Parathyroid adenoma (tissue), 2 donors: ENCODE measurements at regions not wholly inside any gene's neighbourhood (a gene's known extent, or its start where the extent isn't known, plus 50 kb on each side); places are given as distances from the start of the nearest gene placed in this dataset.

Experiments
- H2AFZ ChIP-seq: fragments of 300-600 bp; sonication (generic); one replicate; pipeline ENCODE4 v1.7.0; 2017; ENCODE audit warnings: antibody characterized with exemption, mild to moderate bottlenecking
- H3K27ac ChIP-seq: fragments of 300-600 bp; sonication (generic); one replicate; pipeline ENCODE4 v1.7.0; 2017
- H3K27me3 ChIP-seq: fragments of 300-600 bp; sonication (generic); one replicate; pipeline ENCODE4 v1.7.0; 2017; ENCODE audit warnings: low read length; ENCODE audit not compliant: control insufficient read depth, insufficient read depth
- H3K36me3 ChIP-seq: fragments of 300-600 bp; sonication (generic); one replicate; pipeline ENCODE4 v1.7.0; 2017; ENCODE audit warnings: low read length; ENCODE audit not compliant: control insufficient read depth, insufficient read depth
- H3K4me1 ChIP-seq: fragments of 300-600 bp; sonication (generic); one replicate; pipeline ENCODE4 v1.7.0; 2017; ENCODE audit warnings: control low read depth
- H3K4me2 ChIP-seq: fragments of 300-600 bp; sonication (generic); one replicate; pipeline ENCODE4 v1.7.0; 2017; ENCODE audit warnings: low read length
- H3K4me3 ChIP-seq: fragments of 300-600 bp; sonication (generic); one replicate; pipeline ENCODE4 v1.7.0; 2017; ENCODE audit warnings: low read depth, low read length
- H3K79me2 ChIP-seq: fragments of 300-600 bp; sonication (generic); one replicate; pipeline ENCODE4 v1.7.0; 2017; ENCODE audit warnings: control low read depth
- H3K9ac ChIP-seq: fragments of 300-600 bp; sonication (generic); one replicate; pipeline ENCODE4 v1.7.0; 2017; ENCODE audit warnings: mild to moderate bottlenecking
- H3K9me3 ChIP-seq: fragments of 300-600 bp; sonication (generic); one replicate; pipeline ENCODE4 v1.7.0; 2017; ENCODE audit warnings: low read length; ENCODE audit not compliant: control insufficient read depth
- TF ChIP-seq, protein P1 (sequence below): fragments of 300-600 bp; sonication (generic); IDR thresholded peaks from one replicate; pipeline ENCODE4 v1.7.0; 2017; ENCODE audit warnings: antibody characterized with exemption, mild to moderate bottlenecking
- donor health status: primary hyperparathyroidism.

DNA sequence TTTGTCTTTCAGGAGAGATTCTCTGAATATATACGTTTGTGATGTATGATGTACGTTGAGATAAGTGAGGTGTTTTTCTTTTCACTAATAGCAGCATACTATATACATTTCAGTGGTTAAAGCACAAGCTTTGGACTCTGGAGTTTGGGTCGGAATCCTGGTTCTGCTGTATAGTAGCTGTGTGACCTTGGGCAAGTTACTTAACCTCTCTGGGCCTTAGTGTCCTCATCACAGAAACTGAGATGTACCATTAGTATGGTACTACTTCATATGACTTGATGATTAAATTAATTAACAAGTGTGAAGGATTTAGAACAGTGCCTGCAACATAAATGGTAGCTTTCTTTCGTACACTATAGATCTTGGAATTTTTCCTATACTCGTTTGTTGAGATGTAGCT, 258.7 kb downstream of the CDCA7 start:
- Histone ChIP-seq H3K9me3 (no peaks in the 10 kb centered on the region), H3K9ac (no peak overlapping the region), H2AFZ (no peak overlapping the region), H3K36me3 (no peaks in the 10 kb centered on the region), H3K4me3 (no peak overlapping the region), H3K4me2 (no peak overlapping the region), H3K4me1 (no peaks in the 10 kb centered on the region), H3K79me2 (no peaks in the 10 kb centered on the region), H3K27ac (no peak overlapping the region), H3K27me3 (no peaks in the 10 kb centered on the region)
- TF ChIP-seq, protein P1, sequence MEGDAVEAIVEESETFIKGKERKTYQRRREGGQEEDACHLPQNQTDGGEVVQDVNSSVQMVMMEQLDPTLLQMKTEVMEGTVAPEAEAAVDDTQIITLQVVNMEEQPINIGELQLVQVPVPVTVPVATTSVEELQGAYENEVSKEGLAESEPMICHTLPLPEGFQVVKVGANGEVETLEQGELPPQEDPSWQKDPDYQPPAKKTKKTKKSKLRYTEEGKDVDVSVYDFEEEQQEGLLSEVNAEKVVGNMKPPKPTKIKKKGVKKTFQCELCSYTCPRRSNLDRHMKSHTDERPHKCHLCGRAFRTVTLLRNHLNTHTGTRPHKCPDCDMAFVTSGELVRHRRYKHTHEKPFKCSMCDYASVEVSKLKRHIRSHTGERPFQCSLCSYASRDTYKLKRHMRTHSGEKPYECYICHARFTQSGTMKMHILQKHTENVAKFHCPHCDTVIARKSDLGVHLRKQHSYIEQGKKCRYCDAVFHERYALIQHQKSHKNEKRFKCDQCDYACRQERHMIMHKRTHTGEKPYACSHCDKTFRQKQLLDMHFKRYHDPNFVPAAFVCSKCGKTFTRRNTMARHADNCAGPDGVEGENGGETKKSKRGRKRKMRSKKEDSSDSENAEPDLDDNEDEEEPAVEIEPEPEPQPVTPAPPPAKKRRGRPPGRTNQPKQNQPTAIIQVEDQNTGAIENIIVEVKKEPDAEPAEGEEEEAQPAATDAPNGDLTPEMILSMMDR: no peak

DNA sequence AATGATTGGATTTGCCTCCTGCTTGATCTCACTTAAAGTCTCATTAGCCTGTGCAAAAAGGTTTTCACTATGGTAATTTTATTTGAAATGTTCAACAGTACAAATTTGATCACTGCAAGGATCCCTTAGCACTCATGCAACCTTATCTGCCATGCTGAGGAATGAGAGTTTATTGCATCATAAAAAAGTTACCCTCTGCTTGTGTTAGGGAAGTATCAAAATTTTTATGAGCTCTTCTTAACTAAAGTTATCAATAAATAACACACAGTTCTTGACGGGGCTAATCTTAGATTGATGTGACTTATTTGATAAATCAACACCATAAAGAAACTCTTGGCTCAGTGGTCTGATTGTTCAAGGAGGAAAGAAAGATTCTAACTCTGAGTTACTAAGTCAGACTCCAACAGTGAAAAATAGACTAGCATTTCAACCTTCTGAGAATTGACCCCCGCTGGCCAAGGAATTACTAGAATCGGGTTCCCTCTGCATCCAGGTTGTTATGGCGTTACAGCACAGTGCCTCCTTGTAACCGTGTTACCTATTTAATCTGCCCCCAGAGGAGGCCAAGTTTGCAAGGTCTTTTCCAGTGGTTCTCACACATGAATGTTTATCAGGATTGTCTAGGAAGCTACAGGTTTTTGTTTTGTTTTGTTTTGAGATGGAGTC, 259.7 kb downstream of the CDCA7 start:
- Histone ChIP-seq H3K36me3 (no peaks in the 10 kb centered on the region), H3K79me2 (no peaks in the 10 kb centered on the region), H3K4me2 (no peak overlapping the region), H3K27ac (no peak overlapping the region), H3K9ac (no peak overlapping the region), H3K9me3 (no peaks in the 10 kb centered on the region), H3K27me3 (no peaks in the 10 kb centered on the region), H2AFZ (no peak overlapping the region), H3K4me3 (no peak overlapping the region), H3K4me1 (no peaks in the 10 kb centered on the region)
- TF ChIP-seq, protein P1: no peak

DNA sequence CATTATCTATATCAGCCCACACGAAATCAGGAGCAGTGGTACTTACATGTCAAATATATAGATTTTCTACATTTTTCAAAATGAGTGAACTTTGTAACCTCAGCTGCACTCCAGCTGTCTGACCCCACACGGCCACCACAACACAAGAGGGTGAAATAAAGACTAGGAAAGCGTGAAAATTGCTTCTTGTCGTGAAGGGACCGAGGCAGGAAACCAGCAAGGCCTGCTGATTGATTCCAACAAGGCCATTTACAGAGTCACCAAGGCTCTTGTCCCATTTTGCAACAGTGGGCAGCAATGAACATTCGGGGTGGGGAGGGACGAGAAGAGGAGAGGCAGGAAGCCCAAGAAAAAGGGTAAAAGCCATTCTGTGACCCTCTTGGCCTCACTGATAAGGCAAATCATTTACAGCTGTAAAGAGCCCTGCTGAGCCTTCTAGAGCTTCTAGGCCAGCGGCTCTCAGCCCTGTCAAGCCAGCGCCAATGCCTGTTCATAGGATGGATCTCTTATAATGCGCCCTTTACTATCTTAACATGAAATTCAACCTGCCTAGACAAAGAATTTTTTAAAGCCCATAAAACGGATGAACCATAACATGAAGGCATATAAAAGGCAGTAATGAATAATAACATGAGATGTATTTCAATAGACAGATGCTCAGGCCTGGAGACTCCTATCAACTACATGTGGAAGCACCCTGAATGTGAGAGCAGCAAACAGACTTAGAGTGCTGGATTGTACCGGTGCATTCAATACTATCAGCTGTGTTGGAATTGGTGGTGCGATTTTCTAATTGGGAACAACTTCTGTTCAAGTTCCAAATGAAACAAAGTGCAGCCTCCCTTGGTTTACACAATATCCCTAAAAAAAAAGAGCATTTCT, 269.0 kb downstream of the CDCA7 start:
- H3K27ac ChIP-seq: no peak overlapping the region
- no peak overlapping the region for H2AFZ ChIP-seq
- no peaks in the 10 kb centered on the region for H3K79me2 ChIP-seq
- H3K36me3 ChIP-seq: no peaks in the 10 kb centered on the region
- H3K9ac ChIP-seq: no peak overlapping the region
- no peaks in the 10 kb centered on the region for H3K9me3 ChIP-seq
- no peaks in the 10 kb centered on the region for H3K4me1 ChIP-seq
- no peak overlapping the region for H3K4me2 ChIP-seq
- no peak overlapping the region for H3K4me3 ChIP-seq
- H3K27me3 ChIP-seq: no peaks in the 10 kb centered on the region
- TF ChIP-seq, protein P1: no peak

DNA sequence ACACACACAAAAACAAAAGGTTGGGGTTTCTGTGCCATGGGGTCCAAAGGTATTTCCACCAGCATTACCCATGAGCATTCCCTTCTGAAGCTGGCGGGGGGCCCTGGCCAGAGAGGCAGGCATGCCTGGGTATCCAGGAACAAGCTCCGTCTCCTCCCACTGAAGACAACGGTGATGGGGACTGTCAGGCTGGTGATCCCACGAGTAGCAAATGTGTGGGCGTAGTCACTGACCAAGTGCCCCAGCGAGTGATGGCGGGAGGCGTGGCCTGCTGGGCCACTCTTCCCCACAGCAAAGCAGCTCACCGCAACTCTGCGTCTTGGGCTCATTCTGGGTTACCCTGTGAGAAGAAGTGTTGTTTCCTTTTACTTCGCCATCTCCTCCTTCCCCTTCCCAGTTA, 270.6 kb downstream of the CDCA7 start:
- no peaks in the 10 kb centered on the region for H3K9me3 ChIP-seq
- no peaks in the 10 kb centered on the region for H3K27me3 ChIP-seq
- H3K27ac ChIP-seq: no peak overlapping the region
- no peak overlapping the region for H2AFZ ChIP-seq
- H3K4me1 ChIP-seq: no peaks in the 10 kb centered on the region
- TF ChIP-seq, protein P1: no peak
- H3K36me3 ChIP-seq: no peaks in the 10 kb centered on the region
- no peaks in the 10 kb centered on the region for H3K79me2 ChIP-seq
- H3K4me3 ChIP-seq: no peak overlapping the region
- no peak overlapping the region for H3K4me2 ChIP-seq
- H3K9ac ChIP-seq: no peak overlapping the region
